ENCODE measurements at regions not wholly inside any gene's neighbourhood (a gene's known extent, or its start where the extent isn't known, plus 50 kb on each side); places are given as distances from the start of the nearest gene placed in this dataset.
A peak's percentile ranks its signal among the peaks of the same experiment; 100 is the strongest.
"Not testable (repeated sequence)": the region's sequence is repeated elsewhere in the genome, so short reads cannot be mapped to it uniquely, and the experiment has no call there.

- H3K9me3 ChIP-seq (replicated peaks; ENCODE audit: control insufficient read depth, low read depth, low read length) = no peaks in the 10 kb centered on the region
- no CpG with 5 or more reads among the region's 2 CpGs for WGBS (ENCODE audit: insufficient coverage)
- no peak overlapping the region for H3K4me3 ChIP-seq (ENCODE audit: low read length)
- H3K4me1 ChIP-seq (ENCODE audit: control insufficient read depth, insufficient read depth, low read length) = no peaks in the 10 kb centered on the region
- H3K36me3 ChIP-seq (ENCODE audit: control insufficient read depth, insufficient read depth, low read length) = no peaks in the 10 kb centered on the region
- no peak overlapping the region for H3K27ac ChIP-seq (ENCODE audit: low read length)
- no peaks in the 10 kb centered on the region for H3K27me3 ChIP-seq (ENCODE audit: control insufficient read depth, insufficient read depth, low read length)
- no peak for DNase-seq
Measured at GRCh38 chr10:89963451-89964102, 262.2 kb downstream of the KIF20B start.

GRCh38 chr10:89966211-89966610 is 264.8 kb downstream of the KIF20B start:
- no CpG with 5 or more reads among the region's 1 CpG for WGBS (ENCODE audit: insufficient coverage)
- H3K27ac ChIP-seq (ENCODE audit: low read length) = no peak overlapping the region
- no peaks in the 10 kb centered on the region for H3K9me3 ChIP-seq (replicated peaks; ENCODE audit: control insufficient read depth, low read depth, low read length)
- no peaks in the 10 kb centered on the region for H3K27me3 ChIP-seq (ENCODE audit: control insufficient read depth, insufficient read depth, low read length)
- no peaks in the 10 kb centered on the region for H3K4me1 ChIP-seq (ENCODE audit: control insufficient read depth, insufficient read depth, low read length)
- no peak overlapping the region for H3K4me3 ChIP-seq (ENCODE audit: low read length)
- no peak for DNase-seq
- no peaks in the 10 kb centered on the region for H3K36me3 ChIP-seq (ENCODE audit: control insufficient read depth, insufficient read depth, low read length)

GRCh38 chr10:89973326-89973725 is 271.9 kb downstream of the KIF20B start:
- peak; percentile 82 for DNase-seq
- H3K4me1 ChIP-seq (ENCODE audit: control insufficient read depth, insufficient read depth, low read length) = no peaks in the 10 kb centered on the region
- H3K27ac ChIP-seq (ENCODE audit: low read length) = no peak overlapping the region
- H3K4me3 ChIP-seq (ENCODE audit: low read length) = no peak overlapping the region
- no CpG with 5 or more reads among the region's 2 CpGs for whole genome bisulfite sequencing (ENCODE audit: insufficient coverage)
- no peaks in the 10 kb centered on the region for H3K36me3 ChIP-seq (ENCODE audit: control insufficient read depth, insufficient read depth, low read length)
- H3K9me3 ChIP-seq (replicated peaks; ENCODE audit: control insufficient read depth, low read depth, low read length) = no peaks in the 10 kb centered on the region
- H3K27me3 ChIP-seq (ENCODE audit: control insufficient read depth, insufficient read depth, low read length) = no peaks in the 10 kb centered on the region

- Histone ChIP-seq H3K9me3 (replicated peaks; ENCODE audit: control insufficient read depth, low read depth, low read length) (no peaks in the 10 kb centered on the region), H3K36me3 (ENCODE audit: control insufficient read depth, insufficient read depth, low read length) (no peaks in the 10 kb centered on the region), H3K27me3 (ENCODE audit: control insufficient read depth, insufficient read depth, low read length) (no peaks in the 10 kb centered on the region), H3K4me1 (ENCODE audit: control insufficient read depth, insufficient read depth, low read length) (no peaks in the 10 kb centered on the region), H3K27ac (ENCODE audit: low read length) (no peak overlapping the region), H3K4me3 (ENCODE audit: low read length) (no peak overlapping the region)
- DNase-seq = no peak
- no CpG with 5 or more reads among the region's 2 CpGs for WGBS (ENCODE audit: insufficient coverage)
Measured at GRCh38 chr10:89975071-89975470, 273.7 kb downstream of the KIF20B start.

GRCh38 chr10:89975771-89976170 is 274.4 kb downstream of the KIF20B start:
- no peak overlapping the region for H3K27ac ChIP-seq (ENCODE audit: low read length)

GRCh38 chr10:89978081-89978480 is 276.7 kb downstream of the KIF20B start:
- no CpG with 5 or more reads among the region's 1 CpG for WGBS (ENCODE audit: insufficient coverage)

More at GRCh38 chr10:89975771-89976170, 274.4 kb downstream of the KIF20B start:
- Histone ChIP-seq H3K4me3 (ENCODE audit: low read length) (no peak overlapping the region), H3K9me3 (replicated peaks; ENCODE audit: control insufficient read depth, low read depth, low read length) (no peaks in the 10 kb centered on the region), H3K27me3 (ENCODE audit: control insufficient read depth, insufficient read depth, low read length) (no peaks in the 10 kb centered on the region), H3K4me1 (ENCODE audit: control insufficient read depth, insufficient read depth, low read length) (no peaks in the 10 kb centered on the region), H3K36me3 (ENCODE audit: control insufficient read depth, insufficient read depth, low read length) (no peaks in the 10 kb centered on the region)
- DNase-seq = no peak
- WGBS (ENCODE audit: insufficient coverage) = no CpG with 5 or more reads among the region's 2 CpGs

GRCh38 chr10:89979726-89980125 is 278.3 kb downstream of the KIF20B start:
- Histone ChIP-seq H3K27me3 (ENCODE audit: control insufficient read depth, insufficient read depth, low read length) (no peaks in the 10 kb centered on the region), H3K9me3 (replicated peaks; ENCODE audit: control insufficient read depth, low read depth, low read length) (no peaks in the 10 kb centered on the region), H3K36me3 (ENCODE audit: control insufficient read depth, insufficient read depth, low read length) (no peaks in the 10 kb centered on the region), H3K4me1 (ENCODE audit: control insufficient read depth, insufficient read depth, low read length) (no peaks in the 10 kb centered on the region), H3K4me3 (ENCODE audit: low read length) (no peak overlapping the region), H3K27ac (ENCODE audit: low read length) (no peak overlapping the region)
- no peak for DNase-seq
- WGBS (ENCODE audit: insufficient coverage) = no CpG with 5 or more reads among the region's 1 CpG

More at GRCh38 chr10:89978081-89978480, 276.7 kb downstream of the KIF20B start:
- no peak for DNase-seq
- no peak overlapping the region for H3K4me3 ChIP-seq (ENCODE audit: low read length)
- no peaks in the 10 kb centered on the region for H3K27me3 ChIP-seq (ENCODE audit: control insufficient read depth, insufficient read depth, low read length)
- no peaks in the 10 kb centered on the region for H3K4me1 ChIP-seq (ENCODE audit: control insufficient read depth, insufficient read depth, low read length)
- no peaks in the 10 kb centered on the region for H3K9me3 ChIP-seq (replicated peaks; ENCODE audit: control insufficient read depth, low read depth, low read length)
- no peaks in the 10 kb centered on the region for H3K36me3 ChIP-seq (ENCODE audit: control insufficient read depth, insufficient read depth, low read length)
- H3K27ac ChIP-seq (ENCODE audit: low read length) = no peak overlapping the region

GRCh38 chr10:89980166-89980565 is 278.8 kb downstream of the KIF20B start:
- WGBS (ENCODE audit: insufficient coverage) = no CpG with 5 or more reads among the region's 2 CpGs
- H3K27ac ChIP-seq (ENCODE audit: low read length) = no peak overlapping the region
- no peaks in the 10 kb centered on the region for H3K9me3 ChIP-seq (replicated peaks; ENCODE audit: control insufficient read depth, low read depth, low read length)
- H3K4me1 ChIP-seq (ENCODE audit: control insufficient read depth, insufficient read depth, low read length) = no peaks in the 10 kb centered on the region
- no peak overlapping the region for H3K4me3 ChIP-seq (ENCODE audit: low read length)
- DNase-seq = no peak
- H3K27me3 ChIP-seq (ENCODE audit: control insufficient read depth, insufficient read depth, low read length) = no peaks in the 10 kb centered on the region
- no peaks in the 10 kb centered on the region for H3K36me3 ChIP-seq (ENCODE audit: control insufficient read depth, insufficient read depth, low read length)

GRCh38 chr10:89981891-89982290 is 280.5 kb downstream of the KIF20B start:
- H3K27me3 ChIP-seq (ENCODE audit: control insufficient read depth, insufficient read depth, low read length) = no peaks in the 10 kb centered on the region
- H3K36me3 ChIP-seq (ENCODE audit: control insufficient read depth, insufficient read depth, low read length) = no peaks in the 10 kb centered on the region
- no peaks in the 10 kb centered on the region for H3K4me1 ChIP-seq (ENCODE audit: control insufficient read depth, insufficient read depth, low read length)
- peak; percentile 89 for DNase-seq
- WGBS (ENCODE audit: insufficient coverage) = no CpG with 5 or more reads among the region's 3 CpGs
- no peaks in the 10 kb centered on the region for H3K9me3 ChIP-seq (replicated peaks; ENCODE audit: control insufficient read depth, low read depth, low read length)
- no peak overlapping the region for H3K27ac ChIP-seq (ENCODE audit: low read length)
- no peak overlapping the region for H3K4me3 ChIP-seq (ENCODE audit: low read length)

GRCh38 chr10:89985446-89985845 is 284.1 kb downstream of the KIF20B start:
- no peaks in the 10 kb centered on the region for H3K4me1 ChIP-seq (ENCODE audit: control insufficient read depth, insufficient read depth, low read length)
- H3K4me3 ChIP-seq (ENCODE audit: low read length) = no peak overlapping the region
- no peaks in the 10 kb centered on the region for H3K36me3 ChIP-seq (ENCODE audit: control insufficient read depth, insufficient read depth, low read length)
- WGBS (ENCODE audit: insufficient coverage) = 43% methylated on average over 4 of the region's 7 CpGs
- H3K9me3 ChIP-seq (replicated peaks; ENCODE audit: control insufficient read depth, low read depth, low read length) = no peaks in the 10 kb centered on the region
- no peaks in the 10 kb centered on the region for H3K27me3 ChIP-seq (ENCODE audit: control insufficient read depth, insufficient read depth, low read length)
- no peak overlapping the region for H3K27ac ChIP-seq (ENCODE audit: low read length)
- peak; percentile 32 for DNase-seq

- H3K27ac ChIP-seq (ENCODE audit: low read length); DNase-seq; H3K36me3 ChIP-seq (ENCODE audit: control insufficient read depth, insufficient read depth, low read length); H3K4me1 ChIP-seq (ENCODE audit: control insufficient read depth, insufficient read depth, low read length); H3K27me3 ChIP-seq (ENCODE audit: control insufficient read depth, insufficient read depth, low read length); H3K9me3 ChIP-seq (replicated peaks; ENCODE audit: control insufficient read depth, low read depth, low read length); H3K4me3 ChIP-seq (ENCODE audit: low read length): not testable (repeated sequence)
Measured at GRCh38 chr10:89988361-89988760, 287.0 kb downstream of the KIF20B start.

Measured in muscle of leg (tissue), 3 donors.